GM19351 (cell line): ENCODE measurements at regions not wholly inside any gene's neighbourhood (a gene's known extent, or its start where the extent isn't known, plus 50 kb on each side); places are given as distances from the start of the nearest gene placed in this dataset.

Source experiments
- ATAC-seq: cut with Tn5 transposase; IDR thresholded peaks from one replicate; pipeline ENCODE4 v1.9.1; 2021; ENCODE audit warnings: mild to moderate bottlenecking, moderate library complexity; ENCODE audit not compliant: unreplicated experiment

GRCh38 chr11:8340296-8340695 lies 76.6 kb upstream of the LMO1 start:
- ATAC-seq: no peak

GRCh38 chr11:8339592-8340022 lies 75.9 kb upstream of the LMO1 start:
- no peak for ATAC-seq

GRCh38 chr11:8338138-8338537 lies 74.5 kb upstream of the LMO1 start:
- ATAC-seq: peak; percentile 72

- no peak for ATAC-seq
Observed at GRCh38 chr11:8337130-8337795, 73.6 kb upstream of the LMO1 start.

- ATAC-seq: no peak
Observed at GRCh38 chr11:8336356-8337129, 72.9 kb upstream of the LMO1 start.

GRCh38 chr11:8335683-8336082 lies 72.0 kb upstream of the LMO1 start:
- ATAC-seq: no peak

GRCh38 chr11:8335186-8335585 lies 71.5 kb upstream of the LMO1 start:
- ATAC-seq: no peak

- ATAC-seq: no peak
Observed at GRCh38 chr11:8333811-8334401, 70.2 kb upstream of the LMO1 start.

- ATAC-seq: no peak
Observed at GRCh38 chr11:8333376-8333775, 69.7 kb upstream of the LMO1 start.

GRCh38 chr11:8332891-8333290 lies 69.2 kb upstream of the LMO1 start:
- ATAC-seq: no peak

- ATAC-seq: no peak
Observed at GRCh38 chr11:8332196-8332595, 68.5 kb upstream of the LMO1 start.

GRCh38 chr11:8331767-8332166 lies 68.1 kb upstream of the LMO1 start:
- ATAC-seq: no peak

- no peak for ATAC-seq
Observed at GRCh38 chr11:8330896-8331295, 67.2 kb upstream of the LMO1 start.

- ATAC-seq: no peak
Observed at GRCh38 chr11:8330404-8330803, 66.7 kb upstream of the LMO1 start.

- no peak for ATAC-seq
Observed at GRCh38 chr11:8329847-8330361, 66.2 kb upstream of the LMO1 start.

GRCh38 chr11:8329336-8329735 lies 65.7 kb upstream of the LMO1 start:
- no peak for ATAC-seq

GRCh38 chr11:8328848-8329330 lies 65.2 kb upstream of the LMO1 start:
- ATAC-seq: peak; percentile 71

GRCh38 chr11:8328231-8328794 lies 64.6 kb upstream of the LMO1 start:
- peak; percentile 1 for ATAC-seq

- ATAC-seq: peak; percentile 79
Observed at GRCh38 chr11:8327761-8328192, 64.1 kb upstream of the LMO1 start.

- no peak for ATAC-seq
Observed at GRCh38 chr11:8326337-8326736, 62.7 kb upstream of the LMO1 start.

GRCh38 chr11:8325591-8326304 lies 62.1 kb upstream of the LMO1 start:
- ATAC-seq: no peak
